Lower leg skin (tissue), 4 donors: ENCODE measurements at regions not wholly inside any gene's neighbourhood (a gene's known extent, or its start where the extent isn't known, plus 50 kb on each side); places are given as distances from the start of the nearest gene placed in this dataset.

ENCODE experiments used
- DNase-seq, 2 donors: peaks; one replicate each; pipeline ENCODE4 v3.0.0-alpha.2; 2019; ENCODE audit warnings: low spot score in 2 of 2
- H3K4me3 ChIP-seq: fragments of 200-600 bp; sonication (generic); 2 replicates; pipeline ENCODE4 v1.5.1; 2017; ENCODE audit warnings: mild to moderate bottlenecking, low read depth; ENCODE audit not compliant: poor library complexity, severe bottlenecking
- POLR2A ChIP-seq, 2 donors: fragments of 450-650 bp; IDR thresholded peaks; one replicate each; pipeline ENCODE4 v1.6.1; 2016 to 2017; ENCODE audit warnings: antibody characterized with exemption in 2 of 2, mild to moderate bottlenecking in 1 of 2, moderate library complexity in 1 of 2
- WGBS, 2 donors: methylation state at CpG; one replicate each; pipeline ENCODE4 v1.1.5; 2018; 5-methylcytosine and 5-hydroxymethylcytosine counted together
- intact Hi-C: fragments of 100-400 bp; cut with DNase I; formaldehyde crosslinking; loops from one replicate; pipeline ENCODE4 v1.15.0; 2023; ENCODE audit warnings: low total_unique reads
- TF ChIP-seq, protein P1 (sequence below), 3 donors: fragments of 450-650 bp; IDR thresholded peaks; one replicate each; pipeline ENCODE4 v1.5.1; 2016; ENCODE audit warnings: antibody characterized with exemption in 3 of 3, mild to moderate bottlenecking in 3 of 3, moderate library complexity in 2 of 3

DNA sequence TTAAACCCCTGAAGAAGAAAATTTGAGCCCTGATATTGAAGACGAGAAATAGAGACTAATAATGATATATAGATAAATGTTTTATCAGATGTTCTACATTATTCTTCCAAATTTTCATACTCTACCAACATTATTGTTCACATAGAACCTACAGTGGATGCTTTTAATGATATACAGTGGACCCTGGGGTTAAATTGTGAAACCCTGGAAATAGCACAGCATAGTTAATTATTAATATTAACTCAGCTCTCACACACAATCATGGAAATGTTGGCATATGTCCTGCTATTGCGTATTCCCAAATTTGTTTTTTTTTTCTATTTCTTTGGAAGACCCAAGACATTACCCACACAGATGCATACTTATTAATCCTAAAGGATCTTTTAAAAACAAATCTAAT is 579.9 kb downstream of the CCDC85A start:
- intact Hi-C loops, result no loop called here
- 83 to 91% methylated on average over 2 of the region's 2 CpGs for WGBS, 2 donors
- TF ChIP-seq, protein P1, sequence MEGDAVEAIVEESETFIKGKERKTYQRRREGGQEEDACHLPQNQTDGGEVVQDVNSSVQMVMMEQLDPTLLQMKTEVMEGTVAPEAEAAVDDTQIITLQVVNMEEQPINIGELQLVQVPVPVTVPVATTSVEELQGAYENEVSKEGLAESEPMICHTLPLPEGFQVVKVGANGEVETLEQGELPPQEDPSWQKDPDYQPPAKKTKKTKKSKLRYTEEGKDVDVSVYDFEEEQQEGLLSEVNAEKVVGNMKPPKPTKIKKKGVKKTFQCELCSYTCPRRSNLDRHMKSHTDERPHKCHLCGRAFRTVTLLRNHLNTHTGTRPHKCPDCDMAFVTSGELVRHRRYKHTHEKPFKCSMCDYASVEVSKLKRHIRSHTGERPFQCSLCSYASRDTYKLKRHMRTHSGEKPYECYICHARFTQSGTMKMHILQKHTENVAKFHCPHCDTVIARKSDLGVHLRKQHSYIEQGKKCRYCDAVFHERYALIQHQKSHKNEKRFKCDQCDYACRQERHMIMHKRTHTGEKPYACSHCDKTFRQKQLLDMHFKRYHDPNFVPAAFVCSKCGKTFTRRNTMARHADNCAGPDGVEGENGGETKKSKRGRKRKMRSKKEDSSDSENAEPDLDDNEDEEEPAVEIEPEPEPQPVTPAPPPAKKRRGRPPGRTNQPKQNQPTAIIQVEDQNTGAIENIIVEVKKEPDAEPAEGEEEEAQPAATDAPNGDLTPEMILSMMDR (IDR thresholded peaks at IDR 0.05), result no peak
- no peak for TF ChIP-seq POLR2A (IDR thresholded peaks at IDR 0.05)
- DNase-seq, result no peak
- H3K4me3 ChIP-seq, result no peak overlapping the region

DNA sequence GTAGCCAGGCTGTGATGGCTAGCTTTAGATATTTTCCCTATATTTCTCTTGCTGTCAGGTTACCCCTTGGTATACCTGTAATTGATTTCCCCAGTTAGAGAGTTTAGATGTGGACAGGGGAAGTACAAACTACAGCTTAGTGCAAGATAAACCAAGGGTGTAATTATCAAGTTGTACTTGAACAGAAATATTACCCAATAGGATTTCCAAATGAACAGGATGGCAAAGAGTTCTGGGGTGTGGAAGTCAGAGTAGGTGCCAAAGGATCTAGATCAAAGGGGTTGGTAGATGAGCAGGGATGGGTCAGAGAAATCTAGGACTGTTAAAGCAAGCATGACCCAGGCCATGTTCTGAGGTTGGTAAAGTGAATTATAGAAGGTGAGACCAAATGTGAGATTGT is 585.2 kb downstream of the CCDC85A start:
- DNase-seq, result no peak
- TF ChIP-seq, protein P1 (IDR thresholded peaks at IDR 0.05), result no peak
- no peak for TF ChIP-seq POLR2A (IDR thresholded peaks at IDR 0.05)
- intact Hi-C loops, result no loop called here
- no peak overlapping the region for H3K4me3 ChIP-seq

DNA sequence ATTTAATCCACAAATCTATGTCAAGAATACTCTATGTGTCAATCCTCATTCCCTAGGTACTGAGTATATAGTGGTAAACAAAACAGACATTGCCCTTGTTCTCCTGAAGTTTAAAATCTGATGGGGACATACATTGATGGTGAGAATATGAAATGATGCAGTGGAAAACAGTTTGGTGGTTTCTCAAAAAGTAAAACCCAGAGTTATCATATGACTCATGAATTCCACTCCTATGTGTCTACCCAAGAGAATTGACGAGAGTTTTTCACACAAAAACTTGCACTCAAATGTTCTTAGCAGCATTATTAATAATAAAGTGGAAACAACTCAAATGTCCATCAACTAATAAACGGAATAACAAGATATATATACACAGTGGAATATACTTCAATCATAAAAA is 586.7 kb downstream of the CCDC85A start:
- 57 to 70% methylated on average over 2 of the region's 2 CpGs for WGBS, 2 donors
- no peak for TF ChIP-seq POLR2A (IDR thresholded peaks at IDR 0.05)
- TF ChIP-seq, protein P1 (IDR thresholded peaks at IDR 0.05), result no peak
- H3K4me3 ChIP-seq, result no peak overlapping the region
- intact Hi-C loops, result no loop called here
- DNase-seq, result no peak

DNA sequence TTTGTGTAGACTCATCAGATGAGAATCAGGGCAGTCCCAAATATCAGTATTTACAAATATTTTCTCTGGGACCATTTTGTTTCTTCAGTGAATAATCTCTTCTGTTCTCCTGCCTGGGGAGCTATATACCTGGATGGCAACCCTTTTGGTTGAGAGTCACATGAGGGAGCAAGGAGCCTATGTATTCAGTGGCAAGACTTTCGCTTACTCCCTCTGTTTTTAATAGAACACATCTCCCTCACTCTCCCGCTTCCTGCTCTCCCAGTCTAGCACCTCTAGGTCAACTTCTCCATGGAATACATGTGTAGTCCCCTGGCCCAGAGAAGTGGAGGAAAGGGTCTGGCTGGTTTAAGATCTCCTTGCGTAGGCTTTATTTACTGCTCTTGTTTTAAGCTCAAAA is 600.3 kb downstream of the CCDC85A start:
- intact Hi-C loops, result no loop called here
- TF ChIP-seq, protein P1 (IDR thresholded peaks at IDR 0.05), result no peak
- TF ChIP-seq POLR2A (IDR thresholded peaks at IDR 0.05), result no peak
- no peak for DNase-seq
- WGBS, 2 donors, result 50 to 53% methylated on average over 3 of the region's 3 CpGs
- no peak overlapping the region for H3K4me3 ChIP-seq

DNA sequence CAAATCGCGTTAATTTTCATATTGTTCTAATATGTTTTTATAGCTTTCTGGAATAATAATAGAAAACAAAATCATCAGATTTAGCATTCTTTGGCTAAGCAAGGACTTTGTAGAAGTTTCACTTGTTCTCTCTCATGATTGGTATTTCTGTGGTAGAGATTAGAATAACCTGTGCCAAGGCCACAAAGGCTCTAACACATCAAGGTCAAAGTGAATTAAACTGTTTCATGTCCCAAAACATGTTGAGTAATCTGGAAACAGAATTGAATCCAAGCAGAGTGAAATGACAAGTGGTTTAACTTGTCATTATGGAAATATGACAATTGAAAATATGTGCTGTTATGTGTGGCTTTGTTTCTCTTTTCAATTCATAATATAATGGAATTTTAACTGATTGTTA is 617.4 kb downstream of the CCDC85A start:
- no peak for TF ChIP-seq POLR2A (IDR thresholded peaks at IDR 0.05)
- TF ChIP-seq, protein P1 (IDR thresholded peaks at IDR 0.05), result no peak
- no peak for DNase-seq
- no peak overlapping the region for H3K4me3 ChIP-seq
- 88 to 91% methylated on average over 2 of the region's 2 CpGs for WGBS, 2 donors
- intact Hi-C loops, result no loop called here

DNA sequence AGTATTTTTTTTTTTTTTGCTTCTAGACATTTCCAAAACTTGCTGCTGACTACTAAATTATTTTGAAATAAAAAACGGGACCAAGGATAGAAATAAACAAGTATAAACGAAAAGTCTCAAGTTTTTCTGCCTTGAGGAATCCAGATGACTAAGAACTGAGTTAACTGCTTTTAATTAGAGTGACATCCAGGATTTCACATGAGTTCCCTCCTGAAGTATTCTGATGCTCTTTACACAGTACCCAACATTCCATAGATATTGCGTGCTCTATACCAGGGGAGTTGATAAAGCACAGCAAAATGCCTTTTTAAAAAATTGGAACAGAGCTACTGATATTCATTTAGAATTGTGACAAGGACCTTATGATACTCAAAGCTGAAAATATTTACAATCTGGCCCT is 618.0 kb downstream of the CCDC85A start:
- 38% methylated on average over 3 of the region's 3 CpGs for WGBS, 2 donors
- H3K4me3 ChIP-seq, result no peak overlapping the region

More for the DNA sequence above, 618.0 kb downstream of the CCDC85A start:
- DNase-seq, result no peak
- no peak for TF ChIP-seq POLR2A (IDR thresholded peaks at IDR 0.05)
- TF ChIP-seq, protein P1 (IDR thresholded peaks at IDR 0.05), result no peak
- intact Hi-C loops, result no loop called here
